RWPE2 (cell line): ENCODE measurements at regions not wholly inside any gene's neighbourhood (a gene's known extent, or its start where the extent isn't known, plus 50 kb on each side); places are given as distances from the start of the nearest gene placed in this dataset.
"Not testable (repeated sequence)": the region's sequence is repeated elsewhere in the genome, so short reads cannot be mapped to it uniquely, and the experiment has no call there.

Experiments
- ATAC-seq: fragments of 200-7000 bp; cut with Tn5 transposase; 3 replicates; pipeline ENCODE4 v1.9.1; 2021; ENCODE audit warnings: low read depth
- DNase-seq: peaks from one replicate; pipeline ENCODE4 v3.0.0-alpha.2; 2020; ENCODE audit warnings: low spot score
- H3K27ac ChIP-seq: fragments of 450-650 bp; 2 replicates; pipeline ENCODE4 v1.5.1; 2017; ENCODE audit warnings: mild to moderate bottlenecking; ENCODE audit not compliant: poor library complexity, severe bottlenecking
- H3K27me3 ChIP-seq: fragments of 250-450 bp; sonication (Bioruptor Pico); 2 replicates; pipeline ENCODE4 v1.5.1; 2021; ENCODE audit warnings: mild to moderate bottlenecking, moderate library complexity; ENCODE audit not compliant: insufficient read depth, poor library complexity, severe bottlenecking
- H3K36me3 ChIP-seq: fragments of 250-450 bp; sonication (Bioruptor Pico); 2 replicates; pipeline ENCODE4 v1.5.1; 2020; ENCODE audit warnings: low read depth, mild to moderate bottlenecking, moderate library complexity
- H3K4me1 ChIP-seq: fragments of 250-450 bp; sonication (Bioruptor Pico); 2 replicates; pipeline ENCODE4 v1.5.1; 2021; ENCODE audit warnings: mild to moderate bottlenecking, moderate library complexity; ENCODE audit not compliant: insufficient read depth, poor library complexity, severe bottlenecking
- H3K4me3 ChIP-seq: fragments of 250-450 bp; sonication (Bioruptor Pico); 2 replicates; pipeline ENCODE4 v1.5.1; 2021; ENCODE audit warnings: mild to moderate bottlenecking, moderate library complexity; ENCODE audit not compliant: severe bottlenecking
- H3K9me3 ChIP-seq: fragments of 250-450 bp; sonication (Bioruptor Pico); 2 replicates; pipeline ENCODE4 v1.5.1; 2021; ENCODE audit warnings: mild to moderate bottlenecking, moderate library complexity; ENCODE audit not compliant: severe bottlenecking
- CTCF ChIP-seq: fragments of 450-650 bp; IDR thresholded peaks from one replicate; pipeline ENCODE4 v1.5.1; 2017; ENCODE audit warnings: mild to moderate bottlenecking, moderate library complexity; ENCODE audit not compliant: poor library complexity, severe bottlenecking

- H3K4me3 ChIP-seq, result no peak overlapping the region
- H3K27me3 ChIP-seq, result no peaks in the 10 kb centered on the region
- no peak for TF ChIP-seq CTCF
- H3K9me3 ChIP-seq, result no peaks in the 10 kb centered on the region
- ATAC-seq (no peak), DNase-seq (no peak)
- no peak overlapping the region for H3K27ac ChIP-seq
- no peaks in the 10 kb centered on the region for H3K4me1 ChIP-seq
- no peaks in the 10 kb centered on the region for H3K36me3 ChIP-seq
Observed at GRCh38 chr18:60066219-60066975, 166.6 kb downstream of the PMAIP1 start.

GRCh38 chr18:60064271-60064670 is 164.5 kb downstream of the PMAIP1 start:
- peak; percentile 23; the same call in 1 of the 3 replicates for ATAC-seq
- no peak overlapping the region for H3K27ac ChIP-seq
- no peaks in the 10 kb centered on the region for H3K4me1 ChIP-seq
- H3K4me3 ChIP-seq, result no peak overlapping the region
- no peak for TF ChIP-seq CTCF
- no peaks in the 10 kb centered on the region for H3K27me3 ChIP-seq
- no peaks in the 10 kb centered on the region for H3K9me3 ChIP-seq
- DNase-seq, result no peak
- no peaks in the 10 kb centered on the region for H3K36me3 ChIP-seq

DNA sequence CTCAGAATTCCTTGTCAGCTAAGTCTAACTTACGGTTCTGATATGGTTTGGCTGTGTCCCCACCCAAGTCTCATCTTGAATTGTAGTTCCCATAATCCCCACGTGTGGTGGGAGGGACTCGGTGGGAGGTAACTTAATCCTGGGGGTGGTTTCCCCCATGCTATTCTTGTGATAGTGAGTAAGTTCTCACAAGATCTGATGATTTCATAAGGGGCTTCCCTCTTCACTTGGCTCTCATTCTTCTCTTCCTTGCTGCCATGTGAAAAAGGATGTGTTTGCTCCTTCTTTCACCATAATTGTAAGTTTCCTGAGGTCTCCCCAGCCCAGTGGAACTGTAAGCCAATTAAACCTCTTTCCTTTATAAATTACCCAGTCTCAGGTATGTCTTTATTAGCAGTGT is 163.0 kb downstream of the PMAIP1 start:
- not testable (repeated sequence) for DNase-seq, H3K27me3 ChIP-seq, H3K9me3 ChIP-seq, H3K4me3 ChIP-seq, H3K36me3 ChIP-seq, H3K27ac ChIP-seq, ATAC-seq, H3K4me1 ChIP-seq

- DNase-seq (no peak), ATAC-seq (no peak)
- Histone ChIP-seq H3K27me3 (no peaks in the 10 kb centered on the region), H3K4me3 (no peak overlapping the region), H3K9me3 (no peaks in the 10 kb centered on the region), H3K4me1 (no peaks in the 10 kb centered on the region), H3K36me3 (no peaks in the 10 kb centered on the region), H3K27ac (no peak overlapping the region)
- no peak for TF ChIP-seq CTCF
Observed at GRCh38 chr18:60062396-60062795, 162.6 kb downstream of the PMAIP1 start.

DNA sequence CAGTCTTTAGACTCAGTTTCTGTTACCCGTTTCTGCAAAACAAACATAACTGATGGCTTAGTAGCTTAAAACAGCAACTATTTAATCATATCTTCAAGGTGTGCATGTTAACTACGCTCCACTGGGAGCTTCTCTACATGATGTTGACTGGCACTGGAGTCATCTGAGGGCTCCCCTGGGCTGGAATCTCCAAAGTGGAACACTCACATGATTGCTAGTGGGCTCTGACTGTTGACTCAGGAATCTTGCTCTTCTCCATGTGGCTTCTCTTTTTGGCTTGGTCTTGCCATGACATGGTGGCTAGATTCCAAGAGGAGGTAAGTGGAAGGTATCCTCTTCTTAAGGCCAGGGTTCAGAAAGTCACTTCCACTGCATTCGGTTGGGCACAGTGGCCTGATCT is 160.8 kb downstream of the PMAIP1 start:
- no peaks in the 10 kb centered on the region for H3K36me3 ChIP-seq
- DNase-seq (no peak), ATAC-seq (no peak)
- H3K4me1 ChIP-seq, result no peaks in the 10 kb centered on the region
- no peak for TF ChIP-seq CTCF
- H3K4me3 ChIP-seq, result no peak overlapping the region
- no peaks in the 10 kb centered on the region for H3K27me3 ChIP-seq
- no peak overlapping the region for H3K27ac ChIP-seq
- no peaks in the 10 kb centered on the region for H3K9me3 ChIP-seq
